NCI-H1930 (cell line): ENCODE measurements at regions not wholly inside any gene's neighbourhood (a gene's known extent, or its start where the extent isn't known, plus 50 kb on each side); places are given as distances from the start of the nearest gene placed in this dataset.

Source experiments
- DNase-seq, 2 experiments: peaks; one replicate each; lab custom pipeline; 2025; lab: John Stamatoyannopoulos, UW

- no peak for DNase-seq
Measured at GRCh38 chr2:22734373-22735045, 650.5 kb upstream of the KLHL29 start.

GRCh38 chr2:22737144-22737543 lies 647.8 kb upstream of the KLHL29 start:
- DNase-seq = no peak

GRCh38 chr2:22741216-22741615 lies 643.8 kb upstream of the KLHL29 start:
- no peak for DNase-seq

GRCh38 chr2:22748909-22749308 lies 636.1 kb upstream of the KLHL29 start:
- DNase-seq = no peak

- DNase-seq = no peak
Measured at GRCh38 chr2:22753476-22753875, 631.5 kb upstream of the KLHL29 start.

GRCh38 chr2:22756276-22757043 lies 628.5 kb upstream of the KLHL29 start:
- DNase-seq = no peak

- DNase-seq = no peak
Measured at GRCh38 chr2:22769497-22769896, 615.5 kb upstream of the KLHL29 start.

- no peak for DNase-seq
Measured at GRCh38 chr2:22784566-22784965, 600.4 kb upstream of the KLHL29 start.

GRCh38 chr2:22786817-22787216 lies 598.2 kb upstream of the KLHL29 start:
- no peak for DNase-seq

GRCh38 chr2:22787745-22788144 lies 597.2 kb upstream of the KLHL29 start:
- no peak for DNase-seq

GRCh38 chr2:22788749-22789327 lies 596.1 kb upstream of the KLHL29 start:
- no peak for DNase-seq

GRCh38 chr2:22795287-22795866 lies 589.6 kb upstream of the KLHL29 start:
- no peak for DNase-seq

- no peak for DNase-seq
Measured at GRCh38 chr2:22798386-22798785, 586.6 kb upstream of the KLHL29 start.

- no peak for DNase-seq
Measured at GRCh38 chr2:22800412-22800811, 584.6 kb upstream of the KLHL29 start.

- DNase-seq = no peak
Measured at GRCh38 chr2:22801071-22801470, 583.9 kb upstream of the KLHL29 start.

- DNase-seq = no peak
Measured at GRCh38 chr2:22801970-22802369, 583.0 kb upstream of the KLHL29 start.

- DNase-seq = no peak
Measured at GRCh38 chr2:22807872-22808271, 577.1 kb upstream of the KLHL29 start.

GRCh38 chr2:22810602-22811001 lies 574.4 kb upstream of the KLHL29 start:
- DNase-seq = no peak

- DNase-seq = no peak
Measured at GRCh38 chr2:22812065-22812680, 572.8 kb upstream of the KLHL29 start.

GRCh38 chr2:22817197-22817596 lies 567.8 kb upstream of the KLHL29 start:
- DNase-seq = no peak

- no peak for DNase-seq
Measured at GRCh38 chr2:22821458-22821857, 563.5 kb upstream of the KLHL29 start.

GRCh38 chr2:22822835-22823234 lies 562.1 kb upstream of the KLHL29 start:
- DNase-seq = no peak
